Heart left ventricle (tissue), 16 donors: ENCODE measurements at regions not wholly inside any gene's neighbourhood (a gene's known extent, or its start where the extent isn't known, plus 50 kb on each side); places are given as distances from the start of the nearest gene placed in this dataset.
"Not testable (repeated sequence)": the region's sequence is repeated elsewhere in the genome, so short reads cannot be mapped to it uniquely, and the experiment has no call there.

Experiments used
- ATAC-seq, 4 donors: fragments of 200-7000 bp; cut with Tn5 transposase; one replicate each; pipeline ENCODE4 v1.9.1; 2020 to 2022; ENCODE audit warnings: moderate library complexity in 4 of 4, mild to moderate bottlenecking in 3 of 4, moderate number of reproducible peaks in 1 of 4
- DNase-seq, 5 donors: peaks; one replicate each; pipeline ENCODE4 v3.0.0-alpha.2; 2020
- H3K27ac ChIP-seq, 12 donors: fragments of 200-600 bp; sonication (generic) in 4 of 12; one replicate each; pipeline versions ENCODE4 v1.5.0 to v1.8.0; 2016 to 2022; ENCODE audit warnings: mild to moderate bottlenecking in 2 of 12
- H3K27me3 ChIP-seq, 9 donors: fragments of 200-600 bp; sonication (generic) in 2 of 9; one replicate each; pipeline versions ENCODE4 v1.5.1 to v1.8.0; 2016 to 2022; ENCODE audit warnings: mild to moderate bottlenecking in 3 of 9
- H3K36me3 ChIP-seq, 9 donors: fragments of 200-600 bp; sonication (generic) in 2 of 9; one replicate each; pipeline versions ENCODE4 v1.5.0 to v1.8.0; 2018 to 2022; ENCODE audit warnings: mild to moderate bottlenecking in 2 of 9
- H3K4me1 ChIP-seq, 12 donors: fragments of 200-600 bp; sonication (generic) in 4 of 12; one replicate each; pipeline versions ENCODE4 v1.5.0 to v1.8.0; 2016 to 2022; ENCODE audit warnings: mild to moderate bottlenecking in 3 of 12
- H3K4me3 ChIP-seq, 12 donors: fragments of 200-600 bp; sonication (generic) in 4 of 12; one replicate each; pipeline versions ENCODE4 v1.5.0 to v1.8.0; 2017 to 2022; ENCODE audit warnings: mild to moderate bottlenecking in 9 of 12, moderate library complexity in 4 of 12
- H3K9me3 ChIP-seq, 12 donors: fragments of 200-600 bp; sonication (generic) in 4 of 12; one replicate each; pipeline versions ENCODE4 v1.5.0 to v1.8.0; 2016 to 2022; ENCODE audit warnings: mild to moderate bottlenecking in 1 of 12
- CTCF ChIP-seq, 12 donors: fragments of 200-600 bp; sonication (generic) in 4 of 12; IDR thresholded peaks; one replicate each; pipeline versions ENCODE4 v1.5.0 to v1.8.0; 2018 to 2022; ENCODE audit warnings: antibody characterized with exemption in 12 of 12, mild to moderate bottlenecking in 5 of 12
- POLR2A ChIP-seq, 2 donors: fragments of 450-650 bp; IDR thresholded peaks; one replicate each; pipeline ENCODE4 v1.6.1; 2017; ENCODE audit warnings: antibody characterized with exemption in 2 of 2, mild to moderate bottlenecking in 2 of 2, moderate library complexity in 2 of 2
- WGBS, 4 donors: extraction: QIAGEN DNeasy Blood & Tissue Kit in 2 of 4; methylation state at CpG; one replicate each; pipeline versions ENCODE4 v1.1.5 to v1.1.7; 2013 to 2018; 5-methylcytosine and 5-hydroxymethylcytosine counted together
- intact Hi-C, 10 donors: fragments of 100-400 bp; cut with DNase I; formaldehyde crosslinking; loops; one replicate each; pipeline versions ENCODE4 v1.11.1 to v1.14.2; 2022
- donor health status: ischemic (EF 13 %, LVEDD 7.1; RV severe dilation, severe dysfunction).
- donor health status: healthy with polysubstance abuse.
- donor health status: DM: no; HTN: yes; CAD: no.
- donor health status: DM: no; HTN: no; CAD: no.
- donor health status: ischemic (EF 25% LVEDD 6.9; RV normal size, moderate dysfunction).
- donor health status: ischemic (EF 25% LVEDD 5.7; RV mildly dilated, moderate dysfunction).
- donor health status: healthy.
- donor health status: DM: yes; HTN: yes; CAD: no.
- donor health status: ischemic (EF 35%, LVEDD 5.7; RV mildly dilated, moderate dysfunction).
- donor health status: nonischemic (EF 11% LVEDD 7.7; RV severe dilation, severe dysfunction).
- donor health status: DM: yes; HTN: yes; CAD: no.
- donor health status: PGD.
- donor health status: ischemic (EF 29% LVEDD 5.4; RV normal size, mild dysfunction).
- donor health status: nonischemic (EF 23%, LVEDD 6.1; RV moderate dilation, normal function).

GRCh38 chr2:55776479-55776878 is 82.8 kb upstream of the PNPT1 start:
- ATAC-seq, result no peak
- WGBS, 4 donors, result 90 to 96% (median 91%) methylated on average over 2 of the region's 2 CpGs
- Histone ChIP-seq H3K36me3 (no peaks in the 10 kb centered on the region), H3K27me3 (no peaks in the 10 kb centered on the region), H3K9me3 (no peaks in the 10 kb centered on the region), H3K4me3 (no peak overlapping the region), H3K27ac (no peak overlapping the region), H3K4me1 (no peaks in the 10 kb centered on the region)
- DNase-seq, result no peak
- no peak for TF ChIP-seq POLR2A (IDR thresholded peaks at IDR 0.05)
- TF ChIP-seq CTCF (IDR thresholded peaks at IDR 0.05), result no peak
- intact Hi-C loops, result loop anchor here in 1 of 10 donors (5.0 kb wide), 1 partner anchor 236 kb away; no protein-coding TSS in a partner anchor

GRCh38 chr2:55775828-55776227 is 82.2 kb upstream of the PNPT1 start:
- intact Hi-C loops, result loop anchor here in 1 of 10 donors (5.0 kb wide), 1 partner anchor 236 kb away; no protein-coding TSS in a partner anchor

GRCh38 chr2:55773651-55774050 is 80.0 kb upstream of the PNPT1 start:
- H3K36me3 ChIP-seq, ATAC-seq, H3K4me1 ChIP-seq, DNase-seq, H3K27me3 ChIP-seq, H3K4me3 ChIP-seq, H3K9me3 ChIP-seq, H3K27ac ChIP-seq: not testable (repeated sequence)
- intact Hi-C loops, result loop anchor here in 6 of 10 donors (5.0 kb wide), 4 partner anchors 189 to 239 kb away; no protein-coding TSS in a partner anchor
- 87 to 96% methylated on average over 21 to 23 of the region's 31 CpGs; no CpG with 5 or more reads in 2 of the 4 donors for WGBS, 4 donors

More at GRCh38 chr2:55775828-55776227, 82.2 kb upstream of the PNPT1 start:
- Histone ChIP-seq H3K36me3 (no peaks in the 10 kb centered on the region), H3K27me3 (no peaks in the 10 kb centered on the region), H3K4me1 (no peaks in the 10 kb centered on the region), H3K27ac (no peak overlapping the region), H3K4me3 (no peak overlapping the region), H3K9me3 (no peaks in the 10 kb centered on the region)
- ATAC-seq (no peak), DNase-seq (no peak)
- TF ChIP-seq CTCF (IDR thresholded peaks at IDR 0.05) (no peak), POLR2A (IDR thresholded peaks at IDR 0.05) (no peak)
- 59 to 91% (median 76%) methylated on average over 4 of the region's 4 CpGs for WGBS, 4 donors

- WGBS, 4 donors, result 73 to 80% (median 76%) methylated on average over 7 of the region's 7 CpGs
- no peaks in the 10 kb centered on the region for H3K36me3 ChIP-seq
- no peak for ATAC-seq
- intact Hi-C loops, result loop anchor here in 6 of 10 donors (5.0 kb wide), 4 partner anchors 190 to 240 kb away; no protein-coding TSS in a partner anchor
- H3K9me3 ChIP-seq, result no peaks in the 10 kb centered on the region
- H3K27ac ChIP-seq, result no peak overlapping the region
- TF ChIP-seq CTCF (IDR thresholded peaks at IDR 0.05) (no peak), POLR2A (IDR thresholded peaks at IDR 0.05) (no peak)
- DNase-seq, result no peak
- H3K27me3 ChIP-seq, result no peaks in the 10 kb centered on the region
- H3K4me3 ChIP-seq, result no peak overlapping the region
- H3K4me1 ChIP-seq, result no peaks in the 10 kb centered on the region
These were observed 78.7 kb upstream of the PNPT1 start for GRCh38 chr2:55772109-55772980.
